ENCODE measurements at regions not wholly inside any gene's neighbourhood (a gene's known extent, or its start where the extent isn't known, plus 50 kb on each side); places are given as distances from the start of the nearest gene placed in this dataset.
A peak's percentile ranks its signal among the peaks of the same experiment; 100 is the strongest.
"Not testable (repeated sequence)": the region's sequence is repeated elsewhere in the genome, so short reads cannot be mapped to it uniquely, and the experiment has no call there.

DNA sequence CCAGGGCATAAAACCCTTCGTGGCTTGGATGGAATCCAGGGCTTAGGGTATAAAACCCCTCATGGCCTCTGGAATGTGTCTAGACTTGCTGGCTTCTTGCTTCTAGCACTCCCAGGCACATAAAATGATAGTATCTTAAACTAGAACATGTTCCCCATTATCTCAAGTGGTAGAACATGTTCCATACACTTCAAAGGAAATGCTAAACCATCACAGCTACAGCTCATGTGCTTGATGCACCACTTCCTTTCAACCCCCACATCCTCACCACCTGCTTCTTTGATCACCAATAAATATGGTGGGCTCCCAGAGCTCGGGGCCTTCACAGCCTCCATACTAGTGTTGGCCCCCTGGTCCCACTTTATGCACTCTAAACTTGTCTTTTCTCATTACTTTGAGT lies 204.3 kb downstream of the UXS1 start:
- not testable (repeated sequence) for H2BK15ac ChIP-seq (ENCODE audit: low read depth, poor library complexity, severe bottlenecking); DNase-seq; H2AK5ac ChIP-seq (ENCODE audit: low read length, severe bottlenecking)

DNA sequence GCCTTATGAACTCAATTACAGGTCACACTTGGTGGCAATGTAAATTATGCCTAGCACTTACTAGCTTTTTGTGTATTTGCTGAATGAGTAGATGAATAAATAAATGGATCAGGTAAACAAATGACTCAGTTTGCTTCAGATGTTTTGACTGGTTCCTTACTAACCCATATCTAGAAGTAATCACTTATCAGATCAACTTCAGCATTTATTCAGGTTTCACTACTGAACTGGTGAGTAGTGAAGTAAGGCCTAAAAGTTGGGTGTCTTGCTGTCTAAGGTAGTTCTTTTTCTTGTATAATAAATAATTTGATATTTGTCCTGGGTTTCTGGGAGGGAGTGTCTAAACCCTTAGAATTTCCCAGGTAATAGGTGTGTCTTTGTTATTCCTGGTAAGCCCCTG lies 205.0 kb downstream of the UXS1 start:
- no peak for DNase-seq
- H2BK12ac ChIP-seq (ENCODE audit: low read length in 2 of 2), result no peak overlapping the region
- H3K79me1 ChIP-seq (replicated peaks; ENCODE audit: low read length, poor library complexity, severe bottlenecking), result no peaks in the 10 kb centered on the region
- no peak overlapping the region for H3K27ac ChIP-seq (ENCODE audit: low read length, poor library complexity, severe bottlenecking)
- no peak overlapping the region for H2BK120ac ChIP-seq (ENCODE audit: low read depth, low read length)
- no peak overlapping the region for H2BK15ac ChIP-seq (ENCODE audit: low read depth, poor library complexity, severe bottlenecking)
- H3K27me3 ChIP-seq (ENCODE audit: control insufficient read depth in 1 of 2, insufficient read depth in 1 of 2, low read length in 2 of 2), result no peaks in the 10 kb centered on the region
- H2AK5ac ChIP-seq (ENCODE audit: low read length, severe bottlenecking), result no peak overlapping the region
- no peak overlapping the region for H3K18ac ChIP-seq (ENCODE audit: low read depth in 1 of 2, low read length in 2 of 2)
- H3K9ac ChIP-seq (ENCODE audit: low read length), result no peak overlapping the region
- H3K4me2 ChIP-seq (ENCODE audit: low read length, poor library complexity, severe bottlenecking), result no peak overlapping the region
- H3K4me1 ChIP-seq (ENCODE audit: control insufficient read depth, insufficient read depth, low read depth, low read length), result no peaks in the 10 kb centered on the region
- H3K14ac ChIP-seq (ENCODE audit: low read length in 2 of 2), result no peak overlapping the region
- H3K36me3 ChIP-seq (ENCODE audit: control insufficient read depth in 1 of 2, insufficient read depth in 2 of 2, low read depth in 1 of 2, low read length in 2 of 2), result no peaks in the 10 kb centered on the region
- no peak overlapping the region for H4K91ac ChIP-seq (ENCODE audit: low read length)
- no peak overlapping the region for H2BK5ac ChIP-seq (ENCODE audit: low read depth, low read length, poor library complexity, severe bottlenecking)
- no peak overlapping the region for H4K8ac ChIP-seq (ENCODE audit: low read length)
- no peak overlapping the region for H2AFZ ChIP-seq (ENCODE audit: low read depth, low read length)
- H3K23ac ChIP-seq (ENCODE audit: low read length in 2 of 2), result no peak overlapping the region
- no peak overlapping the region for H3K4ac ChIP-seq (ENCODE audit: low read depth in 1 of 2, low read length in 2 of 2)
- peaks cover 46% of the 10 kb centered on the region for H3K9me3 ChIP-seq (ENCODE audit: control insufficient read depth, low read length)
- no peak overlapping the region for H3K4me3 ChIP-seq (ENCODE audit: insufficient read depth in 1 of 2, low read depth in 1 of 2, low read length in 2 of 2)

More for the DNA sequence above, 204.3 kb downstream of the UXS1 start:
- H3K36me3 ChIP-seq (ENCODE audit: control insufficient read depth in 1 of 2, insufficient read depth in 2 of 2, low read depth in 1 of 2, low read length in 2 of 2); H3K4me3 ChIP-seq (ENCODE audit: insufficient read depth in 1 of 2, low read depth in 1 of 2, low read length in 2 of 2); H3K18ac ChIP-seq (ENCODE audit: low read depth in 1 of 2, low read length in 2 of 2); H3K4me1 ChIP-seq (ENCODE audit: control insufficient read depth, insufficient read depth, low read depth, low read length); H3K4ac ChIP-seq (ENCODE audit: low read depth in 1 of 2, low read length in 2 of 2); H2BK120ac ChIP-seq (ENCODE audit: low read depth, low read length); H2BK5ac ChIP-seq (ENCODE audit: low read depth, low read length, poor library complexity, severe bottlenecking); H3K14ac ChIP-seq (ENCODE audit: low read length in 2 of 2); H4K91ac ChIP-seq (ENCODE audit: low read length); H3K79me1 ChIP-seq (replicated peaks; ENCODE audit: low read length, poor library complexity, severe bottlenecking); H4K8ac ChIP-seq (ENCODE audit: low read length); H2BK12ac ChIP-seq (ENCODE audit: low read length in 2 of 2); H3K27me3 ChIP-seq (ENCODE audit: control insufficient read depth in 1 of 2, insufficient read depth in 1 of 2, low read length in 2 of 2); H3K27ac ChIP-seq (ENCODE audit: low read length, poor library complexity, severe bottlenecking); H3K9ac ChIP-seq (ENCODE audit: low read length); H3K23ac ChIP-seq (ENCODE audit: low read length in 2 of 2); H2AFZ ChIP-seq (ENCODE audit: low read depth, low read length); H3K4me2 ChIP-seq (ENCODE audit: low read length, poor library complexity, severe bottlenecking): not testable (repeated sequence)
- 25% methylated on average over 2 of the region's 2 CpGs for WGBS
- H3K9me3 ChIP-seq (ENCODE audit: control insufficient read depth, low read length), result peaks cover 53% of the 10 kb centered on the region

DNA sequence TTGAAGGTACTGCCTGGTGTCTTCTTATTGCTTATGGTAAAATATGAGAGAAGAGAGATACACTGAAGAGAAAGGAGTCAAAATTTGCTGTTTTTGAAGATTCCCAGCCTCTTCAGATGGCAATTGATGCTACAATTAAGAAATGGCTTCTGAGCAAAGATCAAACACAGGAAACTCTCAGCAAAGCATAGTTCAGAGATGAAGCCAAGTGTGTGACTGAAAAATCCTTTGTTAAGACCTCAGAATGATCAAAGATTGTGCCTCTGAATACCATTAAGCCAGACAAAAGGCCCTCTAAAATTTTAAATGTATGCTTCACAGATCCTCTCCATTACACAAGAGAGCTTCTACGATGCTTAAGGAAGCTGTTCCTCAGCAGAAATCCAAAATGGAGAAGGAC lies 216.3 kb downstream of the UXS1 start:
- no peak overlapping the region for H3K4me3 ChIP-seq (ENCODE audit: insufficient read depth in 1 of 2, low read depth in 1 of 2, low read length in 2 of 2)
- H3K36me3 ChIP-seq (ENCODE audit: control insufficient read depth in 1 of 2, insufficient read depth in 2 of 2, low read depth in 1 of 2, low read length in 2 of 2), result no peaks in the 10 kb centered on the region
- H3K27me3 ChIP-seq (ENCODE audit: control insufficient read depth in 1 of 2, insufficient read depth in 1 of 2, low read length in 2 of 2), result peaks cover 2 to 16% of the 10 kb centered on the region in 2 experiments
- H3K9me3 ChIP-seq (ENCODE audit: control insufficient read depth, low read length), result peaks cover 9% of the 10 kb centered on the region
- no peak overlapping the region for H2BK5ac ChIP-seq (ENCODE audit: low read depth, low read length, poor library complexity, severe bottlenecking)
- no peak overlapping the region for H3K4me2 ChIP-seq (ENCODE audit: low read length, poor library complexity, severe bottlenecking)
- no peak overlapping the region for H3K23ac ChIP-seq (ENCODE audit: low read length in 2 of 2)
- WGBS, result 100% methylated on average over 1 of the region's 1 CpG
- H2BK15ac ChIP-seq (ENCODE audit: low read depth, poor library complexity, severe bottlenecking), result no peak overlapping the region
- no peak overlapping the region for H2BK12ac ChIP-seq (ENCODE audit: low read length in 2 of 2)
- no peak overlapping the region for H2AK5ac ChIP-seq (ENCODE audit: low read length, severe bottlenecking)
- H3K4me1 ChIP-seq (ENCODE audit: control insufficient read depth, insufficient read depth, low read depth, low read length), result no peaks in the 10 kb centered on the region
- H3K4ac ChIP-seq (ENCODE audit: low read depth in 1 of 2, low read length in 2 of 2), result no peak overlapping the region
- no peak for DNase-seq
- no peak overlapping the region for H4K91ac ChIP-seq (ENCODE audit: low read length)
- H2AFZ ChIP-seq (ENCODE audit: low read depth, low read length), result no peak overlapping the region
- H3K9ac ChIP-seq (ENCODE audit: low read length), result no peak overlapping the region
- no peak overlapping the region for H2BK120ac ChIP-seq (ENCODE audit: low read depth, low read length)
- no peak overlapping the region for H3K18ac ChIP-seq (ENCODE audit: low read depth in 1 of 2, low read length in 2 of 2)
- no peak overlapping the region for H3K14ac ChIP-seq (ENCODE audit: low read length in 2 of 2)
- H3K79me1 ChIP-seq (replicated peaks; ENCODE audit: low read length, poor library complexity, severe bottlenecking), result no peaks in the 10 kb centered on the region
- no peak overlapping the region for H4K8ac ChIP-seq (ENCODE audit: low read length)
- no peak overlapping the region for H3K27ac ChIP-seq (ENCODE audit: low read length, poor library complexity, severe bottlenecking)

DNA sequence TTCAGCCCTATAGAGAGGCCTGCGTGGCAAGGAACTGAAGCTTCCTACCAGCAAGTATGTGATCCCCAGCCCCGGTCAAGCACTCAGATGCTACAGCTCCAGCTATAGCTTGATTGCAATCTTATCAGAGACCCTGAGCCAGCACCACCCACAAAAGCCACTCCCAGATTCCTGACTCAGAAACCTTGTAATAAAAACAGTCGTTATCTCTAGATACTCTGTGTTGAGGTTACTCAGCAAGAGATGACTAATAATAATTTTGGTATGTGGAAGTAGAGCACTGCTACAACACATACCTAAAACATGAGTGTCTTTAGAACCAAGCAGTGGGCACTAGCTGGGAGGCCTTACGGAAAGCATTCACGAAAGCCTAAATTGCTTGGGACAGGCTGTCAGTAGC lies 216.9 kb downstream of the UXS1 start:
- Histone ChIP-seq H2AFZ (ENCODE audit: low read depth, low read length) (no peak overlapping the region), H3K4ac (ENCODE audit: low read depth in 1 of 2, low read length in 2 of 2) (no peak overlapping the region), H3K4me2 (ENCODE audit: low read length, poor library complexity, severe bottlenecking) (no peak overlapping the region), H2AK5ac (ENCODE audit: low read length, severe bottlenecking) (no peak overlapping the region), H3K9me3 (ENCODE audit: control insufficient read depth, low read length) (peaks cover 9% of the 10 kb centered on the region), H3K27me3 (ENCODE audit: control insufficient read depth in 1 of 2, insufficient read depth in 1 of 2, low read length in 2 of 2) (peaks cover 2 to 22% of the 10 kb centered on the region in 2 experiments), H3K14ac (ENCODE audit: low read length in 2 of 2) (no peak overlapping the region), H4K91ac (ENCODE audit: low read length) (no peak overlapping the region), H3K18ac (ENCODE audit: low read depth in 1 of 2, low read length in 2 of 2) (no peak overlapping the region), H2BK12ac (ENCODE audit: low read length in 2 of 2) (no peak overlapping the region), H3K4me1 (ENCODE audit: control insufficient read depth, insufficient read depth, low read depth, low read length) (no peaks in the 10 kb centered on the region), H2BK120ac (ENCODE audit: low read depth, low read length) (no peak overlapping the region), H2BK15ac (ENCODE audit: low read depth, poor library complexity, severe bottlenecking) (no peak overlapping the region), H3K4me3 (ENCODE audit: insufficient read depth in 1 of 2, low read depth in 1 of 2, low read length in 2 of 2) (no peak overlapping the region), H3K23ac (ENCODE audit: low read length in 2 of 2) (no peak overlapping the region), H2BK5ac (ENCODE audit: low read depth, low read length, poor library complexity, severe bottlenecking) (no peak overlapping the region), H3K27ac (ENCODE audit: low read length, poor library complexity, severe bottlenecking) (no peak overlapping the region), H3K79me1 (replicated peaks; ENCODE audit: low read length, poor library complexity, severe bottlenecking) (no peaks in the 10 kb centered on the region), H3K9ac (ENCODE audit: low read length) (no peak overlapping the region), H3K36me3 (ENCODE audit: control insufficient read depth in 1 of 2, insufficient read depth in 2 of 2, low read depth in 1 of 2, low read length in 2 of 2) (no peaks in the 10 kb centered on the region), H4K8ac (ENCODE audit: low read length) (no peak overlapping the region)
- DNase-seq, result peak; percentile 27
- 48% methylated on average over 4 of the region's 5 CpGs for WGBS
